Testis (tissue), 2 donors: ENCODE measurements at regions not wholly inside any gene's neighbourhood (a gene's known extent, or its start where the extent isn't known, plus 50 kb on each side); places are given as distances from the start of the nearest gene placed in this dataset.

Experiments
- CTCF ChIP-seq, 3 experiments: fragments of 450-650 bp in 2 of 3; fragments of 200-600 bp in 1 of 3; sonication (generic) in 1 of 3; IDR thresholded peaks; one replicate each; pipeline ENCODE4 v1.5.1; 2016 to 2019; ENCODE audit warnings: antibody characterized with exemption in 3 of 3, mild to moderate bottlenecking in 2 of 3, moderate library complexity in 1 of 3
- POLR2A ChIP-seq: fragments of 450-650 bp; IDR thresholded peaks from one replicate; pipeline ENCODE4 v1.6.1; 2017; ENCODE audit warnings: antibody characterized with exemption, mild to moderate bottlenecking, moderate library complexity

- TF ChIP-seq POLR2A (no peak), CTCF (IDR thresholded peaks at IDR 0.05) (no peak)
Observed at GRCh38 chr17:14701886-14702285, 401.0 kb downstream of the HS3ST3B1 start.
